ENCODE measurements at regions not wholly inside any gene's neighbourhood (a gene's known extent, or its start where the extent isn't known, plus 50 kb on each side); places are given as distances from the start of the nearest gene placed in this dataset.

DNA sequence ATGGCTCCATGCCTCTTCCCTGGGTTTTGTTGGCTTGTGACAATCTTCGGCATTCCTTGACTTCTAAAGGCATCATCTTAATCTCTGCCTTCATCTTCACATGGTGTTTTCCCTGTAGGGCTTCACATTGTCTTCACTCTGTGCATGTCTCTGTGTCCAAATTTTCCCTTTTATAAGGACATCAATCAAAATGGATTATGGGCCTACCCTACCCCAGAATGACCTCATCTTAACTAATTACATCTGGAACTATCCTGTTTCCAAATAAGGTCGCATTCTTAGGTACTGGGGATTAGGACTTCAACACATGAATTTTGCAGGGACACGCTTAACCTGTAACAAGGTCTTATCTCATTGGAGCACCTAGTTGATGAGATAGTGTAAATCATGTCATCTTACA is 290.3 kb upstream of the KLF12 start:
- Histone ChIP-seq H3K27me3 (ENCODE audit: control insufficient read depth, extremely low read depth, insufficient read depth, low read length) (no peaks in the 10 kb centered on the region), H3K4me3 (ENCODE audit: control insufficient read depth in 2 of 3, extremely low read depth in 1 of 3, insufficient read depth in 2 of 3, low read depth in 1 of 3, low read length in 3 of 3) (no peak overlapping the region), H3K4me1 (ENCODE audit: control insufficient read depth, extremely low read depth, insufficient read depth, low read length) (no peaks in the 10 kb centered on the region), H4K20me1 (ENCODE audit: control insufficient read depth, extremely low read depth, insufficient read depth, low read length) (no peaks in the 10 kb centered on the region), H3K79me2 (ENCODE audit: control insufficient read depth, insufficient read depth, low read length) (no peaks in the 10 kb centered on the region), H3K4me2 (ENCODE audit: control insufficient read depth, extremely low read depth, insufficient read depth, low read depth, low read length) (no peak overlapping the region), H3K36me3 (ENCODE audit: control insufficient read depth in 2 of 2, extremely low read depth in 1 of 2, insufficient read depth in 2 of 2, low read length in 2 of 2) (no peaks in the 10 kb centered on the region), H2AFZ (ENCODE audit: control insufficient read depth, low read length) (no peak overlapping the region), H3K9me3 (ENCODE audit: control insufficient read depth, low read depth, low read length) (no peaks in the 10 kb centered on the region), H3K9ac (ENCODE audit: control insufficient read depth, extremely low read depth, insufficient read depth, low read length) (no peak overlapping the region), H3K9me1 (ENCODE audit: control insufficient read depth, extremely low read depth, insufficient read depth, low read length) (no peaks in the 10 kb centered on the region), H3K27ac (ENCODE audit: control insufficient read depth, insufficient read depth, low read length) (no peak overlapping the region)
- FAIRE-seq (no peak), DNase-seq (ENCODE audit: low read depth, low spot score) (no peak)
- dilution Hi-C loops (cut with MboI; ENCODE audit: extremely low pct_ligation_motif_present, low sequenced_read_pairs) = no loop called here
- TF ChIP-seq EZH2 (IDR thresholded peaks at IDR 0.05; ENCODE audit: low read length) (no peak), CTCF (optimal IDR thresholded peaks at IDR 0.05 in 1 of 3, IDR thresholded peaks at IDR 0.05 in 1 of 3, conservative IDR thresholded peaks at IDR 0.05 in 1 of 3; ENCODE audit: extremely low read depth in 1 of 3, insufficient read depth in 2 of 3, low read length in 3 of 3) (no peak)

DNA sequence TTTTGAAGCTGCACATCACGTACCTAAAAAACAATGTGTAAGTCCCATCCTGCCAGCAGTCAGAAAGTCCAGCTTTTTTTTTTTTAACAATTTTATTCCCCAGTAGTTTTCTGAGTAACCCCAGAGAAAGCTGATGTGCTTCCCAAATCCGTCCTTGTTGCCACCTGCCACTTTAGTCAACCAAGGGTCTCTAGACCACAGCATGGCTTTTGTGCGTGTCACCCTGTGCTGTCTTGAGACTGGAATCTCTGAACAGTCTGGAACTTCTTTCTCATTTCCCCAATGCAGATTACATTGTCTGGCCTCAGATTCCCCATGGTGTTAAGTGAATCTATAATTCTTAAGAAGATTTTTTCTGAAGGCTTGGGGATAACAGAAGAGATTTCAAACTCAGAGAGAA is 289.2 kb upstream of the KLF12 start:
- no peak overlapping the region for H3K4me3 ChIP-seq (ENCODE audit: control insufficient read depth in 2 of 3, extremely low read depth in 1 of 3, insufficient read depth in 2 of 3, low read depth in 1 of 3, low read length in 3 of 3)
- H3K36me3 ChIP-seq (ENCODE audit: control insufficient read depth in 2 of 2, extremely low read depth in 1 of 2, insufficient read depth in 2 of 2, low read length in 2 of 2) = no peaks in the 10 kb centered on the region
- no peaks in the 10 kb centered on the region for H3K79me2 ChIP-seq (ENCODE audit: control insufficient read depth, insufficient read depth, low read length)
- H4K20me1 ChIP-seq (ENCODE audit: control insufficient read depth, extremely low read depth, insufficient read depth, low read length) = no peaks in the 10 kb centered on the region
- no peak overlapping the region for H3K27ac ChIP-seq (ENCODE audit: control insufficient read depth, insufficient read depth, low read length)
- H3K4me2 ChIP-seq (ENCODE audit: control insufficient read depth, extremely low read depth, insufficient read depth, low read depth, low read length) = no peak overlapping the region
- dilution Hi-C loops (cut with MboI; ENCODE audit: extremely low pct_ligation_motif_present, low sequenced_read_pairs) = no loop called here
- H3K9me1 ChIP-seq (ENCODE audit: control insufficient read depth, extremely low read depth, insufficient read depth, low read length) = no peaks in the 10 kb centered on the region
- H3K9ac ChIP-seq (ENCODE audit: control insufficient read depth, extremely low read depth, insufficient read depth, low read length) = no peak overlapping the region
- H3K4me1 ChIP-seq (ENCODE audit: control insufficient read depth, extremely low read depth, insufficient read depth, low read length) = no peaks in the 10 kb centered on the region
- no peaks in the 10 kb centered on the region for H3K27me3 ChIP-seq (ENCODE audit: control insufficient read depth, extremely low read depth, insufficient read depth, low read length)
- TF ChIP-seq CTCF (optimal IDR thresholded peaks at IDR 0.05 in 1 of 3, IDR thresholded peaks at IDR 0.05 in 1 of 3, conservative IDR thresholded peaks at IDR 0.05 in 1 of 3; ENCODE audit: extremely low read depth in 1 of 3, insufficient read depth in 2 of 3, low read length in 3 of 3) (no peak), EZH2 (IDR thresholded peaks at IDR 0.05; ENCODE audit: low read length) (no peak)
- FAIRE-seq (no peak), DNase-seq (ENCODE audit: low read depth, low spot score) (no peak)
- H2AFZ ChIP-seq (ENCODE audit: control insufficient read depth, low read length) = no peak overlapping the region
- no peaks in the 10 kb centered on the region for H3K9me3 ChIP-seq (ENCODE audit: control insufficient read depth, low read depth, low read length)
